ENCODE measurements at regions not wholly inside any gene's neighbourhood (a gene's known extent, or its start where the extent isn't known, plus 50 kb on each side); places are given as distances from the start of the nearest gene placed in this dataset.

GRCh38 chrX:55326985-55327384 lies 62.3 kb upstream of the PAGE3 start:
- TF ChIP-seq CTCF (IDR thresholded peaks at IDR 0.05) (no peak), POLR2A (IDR thresholded peaks at IDR 0.05) (no peak), EP300 (IDR thresholded peaks at IDR 0.05) (no peak), POLR2AphosphoS5 (IDR thresholded peaks at IDR 0.05) (no peak)

Measured in stomach (tissue), 4 donors.